ENCODE measurements at regions not wholly inside any gene's neighbourhood (a gene's known extent, or its start where the extent isn't known, plus 50 kb on each side); places are given as distances from the start of the nearest gene placed in this dataset.
"Not testable (repeated sequence)": the region's sequence is repeated elsewhere in the genome, so short reads cannot be mapped to it uniquely, and the experiment has no call there.

- H3K27ac Mint-ChIP-seq, result no peak overlapping the region
Measured at GRCh38 chr7:148500978-148501377, 89.6 kb upstream of the C7orf33 start.

DNA sequence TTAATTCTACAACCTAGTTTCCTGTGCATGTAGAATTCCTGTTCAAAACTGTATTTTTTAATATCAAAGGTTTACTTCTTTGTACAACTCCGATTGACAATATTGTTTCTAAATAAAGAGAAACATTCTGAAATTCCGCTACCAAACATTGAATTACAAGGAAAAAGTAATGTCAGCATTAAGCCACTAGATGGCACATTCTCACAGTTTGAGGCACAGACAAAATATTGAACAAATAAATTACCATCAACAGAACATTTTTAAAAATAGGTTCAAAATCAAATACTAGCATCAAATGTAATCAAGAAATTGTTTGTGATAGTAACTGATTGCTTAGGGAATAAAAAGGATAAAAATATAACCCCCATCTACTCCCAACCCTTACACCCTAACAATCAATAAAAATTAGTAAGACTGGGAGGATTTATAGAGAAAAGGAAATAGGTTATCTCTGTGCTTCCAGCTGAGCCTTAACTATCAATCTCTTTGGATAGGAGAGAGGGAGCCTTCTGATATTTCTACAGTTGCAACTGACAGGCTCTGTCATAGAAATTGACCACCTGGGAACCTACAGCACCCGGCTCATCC, 86.6 kb upstream of the C7orf33 start:
- CTCF ChIA-PET, result interaction anchor here (0.8 to 5.4 kb wide), 8 partner anchors 17 to 464 kb away, joined by 3 to 31 read pairs (median 4); no protein-coding TSS in a partner anchor
- H3K4me3 Mint-ChIP-seq, result no peak overlapping the region
- ATAC-seq, result no peak
- intact Hi-C loops (cut with micrococcal nuclease), result loop anchor here (2.0 kb wide), 2 partner anchors 23 to 459 kb away; no protein-coding TSS in a partner anchor
- H3K9me3 Mint-ChIP-seq, result no peaks in the 10 kb centered on the region
- peaks cover 8% of the 10 kb centered on the region for H3K4me1 Mint-ChIP-seq (ENCODE audit: low read depth)
- TF ChIP-seq CTCF (IDR thresholded peaks at IDR 0.05), result peak; percentile 89
- POLR2A ChIA-PET, result no interaction called here
- no peak for DNase-seq
- H3K27me3 Mint-ChIP-seq, result peaks cover 11% of the 10 kb centered on the region
- no peaks in the 10 kb centered on the region for H3K36me3 Mint-ChIP-seq (ENCODE audit: low read depth)
- H3K27ac Mint-ChIP-seq, result no peak overlapping the region

More at GRCh38 chr7:148500978-148501377, 89.6 kb upstream of the C7orf33 start:
- ATAC-seq, result no peak
- Mint-ChIP-seq H3K4me1 (ENCODE audit: low read depth) (no peaks in the 10 kb centered on the region), H3K9me3 (no peaks in the 10 kb centered on the region), H3K27me3 (peaks cover 11% of the 10 kb centered on the region), H3K4me3 (no peak overlapping the region), H3K36me3 (ENCODE audit: low read depth) (no peaks in the 10 kb centered on the region)
- intact Hi-C loops (cut with micrococcal nuclease), result no loop called here
- no peak for TF ChIP-seq CTCF (IDR thresholded peaks at IDR 0.05)
- ChIA-PET CTCF (interaction anchor here (1.0 to 5.4 kb wide), 3 partner anchors 27 to 462 kb away, joined by 3 to 31 read pairs (median 8); no protein-coding TSS in a partner anchor), POLR2A (no interaction called here)
- no peak for DNase-seq

DNA sequence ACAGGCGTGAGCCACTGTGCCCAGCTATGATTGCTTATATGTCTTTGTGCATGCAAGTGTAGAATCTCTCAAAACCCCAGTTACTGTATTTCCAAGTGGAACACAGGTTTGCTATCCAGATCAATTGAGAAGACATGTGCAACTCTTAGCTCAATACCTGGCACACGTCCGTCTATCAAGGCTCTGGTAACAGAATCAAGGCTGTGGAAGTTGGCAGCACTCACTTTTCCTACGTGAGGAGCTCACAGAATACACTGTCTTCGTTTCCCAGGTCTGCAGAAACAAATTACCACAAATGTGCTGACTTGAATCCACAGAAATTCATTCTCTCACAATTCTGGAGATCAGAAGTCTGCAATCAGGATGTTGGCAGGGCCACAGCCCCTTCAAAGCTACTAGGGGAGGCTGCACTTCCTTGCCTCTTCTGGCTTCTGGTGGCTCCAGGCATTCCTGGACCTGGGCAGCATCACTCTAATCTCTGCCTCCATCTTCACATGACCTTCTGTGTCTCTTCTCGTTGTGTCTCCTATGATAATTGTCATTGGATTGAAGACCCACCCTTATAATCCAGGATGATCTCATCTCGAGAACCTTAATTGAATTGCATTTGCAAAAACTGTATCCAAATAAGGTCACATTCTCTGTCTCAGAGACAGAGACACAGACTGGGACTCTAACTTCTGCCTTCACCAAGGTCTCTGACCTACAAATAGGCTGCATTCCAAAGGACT, 84.8 kb upstream of the C7orf33 start:
- DNase-seq (no peak), ATAC-seq (no peak)
- no peak overlapping the region for H3K4me3 Mint-ChIP-seq
- H3K27me3 Mint-ChIP-seq, result peaks cover 5% of the 10 kb centered on the region
- ChIA-PET CTCF (interaction anchor here (1.0 to 5.4 kb wide), 6 partner anchors 9 to 458 kb away, joined by 3 to 31 read pairs (median 4); no protein-coding TSS in a partner anchor), POLR2A (no interaction called here)
- intact Hi-C loops (cut with micrococcal nuclease), result loop anchor here (2.0 kb wide), 2 partner anchors 21 to 457 kb away; no protein-coding TSS in a partner anchor
- TF ChIP-seq CTCF (IDR thresholded peaks at IDR 0.05), result no peak
- peaks cover 8% of the 10 kb centered on the region for H3K4me1 Mint-ChIP-seq (ENCODE audit: low read depth)
- H3K36me3 Mint-ChIP-seq (ENCODE audit: low read depth), result no peaks in the 10 kb centered on the region
- no peak overlapping the region for H3K27ac Mint-ChIP-seq
- H3K9me3 Mint-ChIP-seq, result no peaks in the 10 kb centered on the region

GRCh38 chr7:148507064-148507573, 83.4 kb upstream of the C7orf33 start:
- H3K4me1 Mint-ChIP-seq (ENCODE audit: low read depth); intact Hi-C loops (cut with micrococcal nuclease); H3K4me3 Mint-ChIP-seq; CTCF ChIA-PET; H3K9me3 Mint-ChIP-seq; H3K27me3 Mint-ChIP-seq; H3K36me3 Mint-ChIP-seq (ENCODE audit: low read depth): not testable (repeated sequence)
- peak overlapping the region; percentile 62 for H3K27ac Mint-ChIP-seq
- DNase-seq (peak; percentile 46), ATAC-seq (peak; percentile 89)
- POLR2A ChIA-PET, result interaction anchor here (0.6 to 1.0 kb wide), 2 partner anchors 265 to 406 kb away, joined by 3 read pairs; no protein-coding TSS in a partner anchor

DNA sequence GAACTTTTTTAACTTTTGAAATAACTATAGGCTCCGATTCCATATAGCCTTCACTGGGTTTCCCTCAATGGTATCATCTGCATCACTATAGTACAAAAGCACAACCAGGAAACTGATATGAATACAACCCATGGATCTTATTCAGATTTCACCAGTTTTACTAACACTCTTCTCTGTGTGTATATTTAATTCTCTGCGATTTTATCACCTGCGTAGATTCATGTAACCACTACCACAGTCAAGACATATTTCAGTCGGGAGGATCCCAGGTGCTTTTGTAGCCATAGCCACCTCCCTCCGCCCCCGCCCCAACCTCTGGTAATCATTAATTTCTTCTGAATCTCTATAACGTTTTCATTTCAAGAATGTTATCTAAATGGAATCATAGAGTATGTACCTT, 82.8 kb upstream of the C7orf33 start:
- ChIA-PET POLR2A (interaction anchor here (1.0 kb wide), 1 partner anchor 405 kb away, joined by 3 read pairs; no protein-coding TSS in a partner anchor), CTCF (no interaction called here)
- Mint-ChIP-seq H3K4me1 (ENCODE audit: low read depth) (peaks cover 8% of the 10 kb centered on the region), H3K9me3 (no peaks in the 10 kb centered on the region), H3K36me3 (ENCODE audit: low read depth) (no peaks in the 10 kb centered on the region), H3K27me3 (no peaks in the 10 kb centered on the region), H3K27ac (no peak overlapping the region), H3K4me3 (no peak overlapping the region)
- intact Hi-C loops (cut with micrococcal nuclease), result no loop called here
- no peak for TF ChIP-seq CTCF (IDR thresholded peaks at IDR 0.05)
- DNase-seq (peak; percentile 27), ATAC-seq (peak; percentile 13)

All from activated CD8-positive, alpha-beta T cell treated with anti-CD3 and anti-CD28 coated beads for 36 hours (primary cell).